HCT116 (cell line): ENCODE measurements at regions not wholly inside any gene's neighbourhood (a gene's known extent, or its start where the extent isn't known, plus 50 kb on each side); places are given as distances from the start of the nearest gene placed in this dataset.

Experiments used
- CBX3 ChIP-seq: IDR thresholded peaks from 2 replicates; pipeline ENCODE4 v1.6.1; 2012; ENCODE audit warnings: low read depth
- EGR1 ChIP-seq: IDR thresholded peaks from 2 replicates; pipeline ENCODE4 v1.6.1; 2012; ENCODE audit warnings: low read depth
- EZH2 ChIP-seq: fragments of 200-600 bp; sonication (generic); IDR thresholded peaks from 2 replicates; pipeline ENCODE4 v1.6.1; 2017; ENCODE audit warnings: antibody characterized with exemption, mixed run types
- POLR2A ChIP-seq: IDR thresholded peaks from 2 replicates; pipeline ENCODE4 v1.7.0; 2011; ENCODE audit warnings: borderline replicate concordance; ENCODE audit not compliant: insufficient read depth, insufficient read length; ENCODE audit errors: extremely low read depth
- POLR2AphosphoS5 ChIP-seq: IDR thresholded peaks from 2 replicates; pipeline ENCODE4 v1.6.1; 2011; ENCODE audit warnings: mild to moderate bottlenecking, low read depth, low read length, moderate library complexity
- RAD21 ChIP-seq: IDR thresholded peaks from 2 replicates; pipeline ENCODE4 v1.6.1; 2012; ENCODE audit warnings: low read depth, mild to moderate bottlenecking
- SIN3A ChIP-seq: IDR thresholded peaks from 2 replicates; pipeline ENCODE4 v1.6.1; 2012; ENCODE audit warnings: low read depth
- SRF ChIP-seq: IDR thresholded peaks from 2 replicates; pipeline ENCODE4 v1.6.1; 2012; ENCODE audit warnings: low read depth
- TCF7L2 ChIP-seq: IDR thresholded peaks from 2 replicates; pipeline ENCODE4 v1.7.0; 2011; ENCODE audit warnings: borderline replicate concordance, inconsistent platforms; ENCODE audit not compliant: insufficient read depth, insufficient read length; ENCODE audit errors: extremely low read depth
- YY1 ChIP-seq: IDR thresholded peaks from 2 replicates; pipeline ENCODE4 v1.6.1; 2011; ENCODE audit warnings: low read length, low read depth, moderate library complexity, mild to moderate bottlenecking; ENCODE audit not compliant: insufficient replicate concordance; ENCODE audit errors: extremely low read depth
- ZNF274 ChIP-seq: fragments of 200-500 bp; sonication (Bioruptor generic); IDR thresholded peaks from 2 replicates; pipeline ENCODE4 v1.6.1; 2014; ENCODE audit warnings: mild to moderate bottlenecking, low read depth, low read length, inconsistent platforms
- TF ChIP-seq, protein P1 (sequence below), 3 experiments: fragments of 200-600 bp in 1 of 3; sonication (generic) in 1 of 3; IDR thresholded peaks in 2 of 3; conservative IDR thresholded peaks in 1 of 3; 2 replicates each; pipeline ENCODE4 v1.5.1; 2012 to 2017; ENCODE audit warnings: low read depth in 2 of 3, low read length in 2 of 3, antibody characterized with exemption in 1 of 3, borderline replicate concordance in 1 of 3, control low read depth in 1 of 3, mild to moderate bottlenecking in 1 of 3, mixed read lengths in 1 of 3, mixed run types in 1 of 3, moderate library complexity in 1 of 3; ENCODE audit not compliant: insufficient read depth in 1 of 3
- TF ChIP-seq, protein P2 (sequence below): IDR thresholded peaks from 2 replicates; pipeline ENCODE4 v1.6.1; 2012; ENCODE audit warnings: low read depth
- TF ChIP-seq, protein P3 (sequence below): IDR thresholded peaks from 2 replicates; pipeline ENCODE4 v1.6.1; 2012

DNA sequence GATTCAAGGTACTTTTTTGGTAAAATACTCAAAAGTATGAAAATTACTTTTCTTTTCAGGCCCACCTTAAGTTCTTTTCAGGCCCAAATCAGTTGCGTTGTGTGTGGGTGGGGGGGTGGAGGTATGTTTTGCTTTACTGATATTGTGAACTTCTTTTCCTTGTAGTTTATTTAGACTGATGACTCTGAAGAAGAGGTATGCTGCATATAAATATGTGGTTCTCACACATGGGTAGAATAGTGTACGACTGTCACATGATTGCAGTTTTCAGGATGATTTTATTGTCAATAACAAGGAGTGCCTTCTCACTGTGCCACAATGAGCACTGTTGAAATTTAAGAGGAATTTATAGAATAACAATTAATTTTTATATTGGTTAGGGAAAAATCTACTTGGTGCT is 166.6 kb upstream of the ATP2B1 start:
- TF ChIP-seq, protein P1, sequence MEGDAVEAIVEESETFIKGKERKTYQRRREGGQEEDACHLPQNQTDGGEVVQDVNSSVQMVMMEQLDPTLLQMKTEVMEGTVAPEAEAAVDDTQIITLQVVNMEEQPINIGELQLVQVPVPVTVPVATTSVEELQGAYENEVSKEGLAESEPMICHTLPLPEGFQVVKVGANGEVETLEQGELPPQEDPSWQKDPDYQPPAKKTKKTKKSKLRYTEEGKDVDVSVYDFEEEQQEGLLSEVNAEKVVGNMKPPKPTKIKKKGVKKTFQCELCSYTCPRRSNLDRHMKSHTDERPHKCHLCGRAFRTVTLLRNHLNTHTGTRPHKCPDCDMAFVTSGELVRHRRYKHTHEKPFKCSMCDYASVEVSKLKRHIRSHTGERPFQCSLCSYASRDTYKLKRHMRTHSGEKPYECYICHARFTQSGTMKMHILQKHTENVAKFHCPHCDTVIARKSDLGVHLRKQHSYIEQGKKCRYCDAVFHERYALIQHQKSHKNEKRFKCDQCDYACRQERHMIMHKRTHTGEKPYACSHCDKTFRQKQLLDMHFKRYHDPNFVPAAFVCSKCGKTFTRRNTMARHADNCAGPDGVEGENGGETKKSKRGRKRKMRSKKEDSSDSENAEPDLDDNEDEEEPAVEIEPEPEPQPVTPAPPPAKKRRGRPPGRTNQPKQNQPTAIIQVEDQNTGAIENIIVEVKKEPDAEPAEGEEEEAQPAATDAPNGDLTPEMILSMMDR (IDR thresholded peaks at IDR 0.05 in 2 of 3, conservative IDR thresholded peaks at IDR 0.05 in 1 of 3; ENCODE audit: borderline replicate concordance in 1 of 3, insufficient read depth in 1 of 3, low read depth in 2 of 3, low read length in 2 of 3), result no peak
- TF ChIP-seq CBX3 (no peak), EZH2 (no peak), RAD21 (no peak), SRF (no peak), ZNF274 (no peak), POLR2AphosphoS5 (no peak), EGR1 (no peak), TCF7L2 (no peak), SIN3A (no peak), POLR2A (no peak), YY1 (no peak)
- TF ChIP-seq, protein P2, sequence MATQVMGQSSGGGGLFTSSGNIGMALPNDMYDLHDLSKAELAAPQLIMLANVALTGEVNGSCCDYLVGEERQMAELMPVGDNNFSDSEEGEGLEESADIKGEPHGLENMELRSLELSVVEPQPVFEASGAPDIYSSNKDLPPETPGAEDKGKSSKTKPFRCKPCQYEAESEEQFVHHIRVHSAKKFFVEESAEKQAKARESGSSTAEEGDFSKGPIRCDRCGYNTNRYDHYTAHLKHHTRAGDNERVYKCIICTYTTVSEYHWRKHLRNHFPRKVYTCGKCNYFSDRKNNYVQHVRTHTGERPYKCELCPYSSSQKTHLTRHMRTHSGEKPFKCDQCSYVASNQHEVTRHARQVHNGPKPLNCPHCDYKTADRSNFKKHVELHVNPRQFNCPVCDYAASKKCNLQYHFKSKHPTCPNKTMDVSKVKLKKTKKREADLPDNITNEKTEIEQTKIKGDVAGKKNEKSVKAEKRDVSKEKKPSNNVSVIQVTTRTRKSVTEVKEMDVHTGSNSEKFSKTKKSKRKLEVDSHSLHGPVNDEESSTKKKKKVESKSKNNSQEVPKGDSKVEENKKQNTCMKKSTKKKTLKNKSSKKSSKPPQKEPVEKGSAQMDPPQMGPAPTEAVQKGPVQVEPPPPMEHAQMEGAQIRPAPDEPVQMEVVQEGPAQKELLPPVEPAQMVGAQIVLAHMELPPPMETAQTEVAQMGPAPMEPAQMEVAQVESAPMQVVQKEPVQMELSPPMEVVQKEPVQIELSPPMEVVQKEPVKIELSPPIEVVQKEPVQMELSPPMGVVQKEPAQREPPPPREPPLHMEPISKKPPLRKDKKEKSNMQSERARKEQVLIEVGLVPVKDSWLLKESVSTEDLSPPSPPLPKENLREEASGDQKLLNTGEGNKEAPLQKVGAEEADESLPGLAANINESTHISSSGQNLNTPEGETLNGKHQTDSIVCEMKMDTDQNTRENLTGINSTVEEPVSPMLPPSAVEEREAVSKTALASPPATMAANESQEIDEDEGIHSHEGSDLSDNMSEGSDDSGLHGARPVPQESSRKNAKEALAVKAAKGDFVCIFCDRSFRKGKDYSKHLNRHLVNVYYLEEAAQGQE, result no peak
- TF ChIP-seq, protein P3, sequence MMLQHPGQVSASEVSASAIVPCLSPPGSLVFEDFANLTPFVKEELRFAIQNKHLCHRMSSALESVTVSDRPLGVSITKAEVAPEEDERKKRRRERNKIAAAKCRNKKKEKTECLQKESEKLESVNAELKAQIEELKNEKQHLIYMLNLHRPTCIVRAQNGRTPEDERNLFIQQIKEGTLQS, result no peak
